Activated CD4-positive, alpha-beta T cell treated with anti-CD3 and anti-CD28 coated beads, Interleukin-2, amount 50 U/mL, for 24 hours (primary cell): ENCODE measurements at regions not wholly inside any gene's neighbourhood (a gene's known extent, or its start where the extent isn't known, plus 50 kb on each side); places are given as distances from the start of the nearest gene placed in this dataset.

Source experiments
- DNase-seq, 2 donors: peaks; one replicate each; pipeline ENCODE4 v3.0.0-alpha.2; 2020; ENCODE audit warnings: low read depth in 1 of 2, low spot score in 1 of 2

- no peak for DNase-seq
These were observed 53.3 kb upstream of the POGK start for GRCh38 chr1:166785987-166786386.

- no peak for DNase-seq
These were observed 50.0 kb upstream of the POGK start for GRCh38 chr1:166789286-166789685.
